ENCODE measurements at regions not wholly inside any gene's neighbourhood (a gene's known extent, or its start where the extent isn't known, plus 50 kb on each side); places are given as distances from the start of the nearest gene placed in this dataset.

GRCh38 chr5:39995990-39996389 is 571.2 kb upstream of the DAB2 start:
- no peak for DNase-seq (ENCODE audit: low read depth)
- in situ Hi-C loops (cut with HindIII; ENCODE audit: low sequenced_read_pairs): no loop called here
- no peak for TF ChIP-seq CTCF (IDR thresholded peaks at IDR 0.05; ENCODE audit: low read depth, low read length, missing control alignments)

GRCh38 chr5:39992617-39993202 is 567.9 kb upstream of the DAB2 start:
- no peak for DNase-seq (ENCODE audit: low read depth)
- TF ChIP-seq CTCF (IDR thresholded peaks at IDR 0.05; ENCODE audit: low read depth, low read length, missing control alignments): no peak
- in situ Hi-C loops (cut with HindIII; ENCODE audit: low sequenced_read_pairs): no loop called here
- H3K4me3 ChIP-seq (ENCODE audit: low read depth, low read length): no peak overlapping the region

More at GRCh38 chr5:39995990-39996389, 571.2 kb upstream of the DAB2 start:
- no peak overlapping the region for H3K4me3 ChIP-seq (ENCODE audit: low read depth, low read length)

DNA sequence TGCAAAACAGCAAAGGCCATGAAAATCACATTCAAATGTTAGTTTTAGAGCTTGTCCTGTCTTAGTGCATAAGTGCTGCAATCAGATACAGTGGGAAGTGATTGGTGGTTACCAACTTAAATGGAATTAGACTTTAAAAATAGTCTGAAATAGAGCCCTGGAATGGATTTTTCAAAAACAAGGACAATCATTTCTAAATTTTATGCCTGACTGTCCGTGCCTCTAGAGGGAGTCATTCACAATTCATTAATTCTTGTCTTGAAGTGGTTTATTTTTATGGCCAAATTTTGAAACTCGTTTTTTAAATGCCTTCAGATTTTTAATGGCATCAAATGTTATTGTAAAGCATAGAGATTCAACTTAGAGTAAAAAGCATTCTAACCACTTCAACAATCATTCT is 561.8 kb upstream of the DAB2 start:
- no peak for DNase-seq (ENCODE audit: low read depth)
- in situ Hi-C loops (cut with HindIII; ENCODE audit: low sequenced_read_pairs): no loop called here
- no peak for TF ChIP-seq CTCF (IDR thresholded peaks at IDR 0.05; ENCODE audit: low read depth, low read length, missing control alignments)
- H3K4me3 ChIP-seq (ENCODE audit: low read depth, low read length): no peak overlapping the region

GRCh38 chr5:39980056-39980455 is 555.3 kb upstream of the DAB2 start:
- no peak for TF ChIP-seq CTCF (IDR thresholded peaks at IDR 0.05; ENCODE audit: low read depth, low read length, missing control alignments)
- no peak overlapping the region for H3K4me3 ChIP-seq (ENCODE audit: low read depth, low read length)
- DNase-seq (ENCODE audit: low read depth): no peak
- in situ Hi-C loops (cut with HindIII; ENCODE audit: low sequenced_read_pairs): no loop called here

DNA sequence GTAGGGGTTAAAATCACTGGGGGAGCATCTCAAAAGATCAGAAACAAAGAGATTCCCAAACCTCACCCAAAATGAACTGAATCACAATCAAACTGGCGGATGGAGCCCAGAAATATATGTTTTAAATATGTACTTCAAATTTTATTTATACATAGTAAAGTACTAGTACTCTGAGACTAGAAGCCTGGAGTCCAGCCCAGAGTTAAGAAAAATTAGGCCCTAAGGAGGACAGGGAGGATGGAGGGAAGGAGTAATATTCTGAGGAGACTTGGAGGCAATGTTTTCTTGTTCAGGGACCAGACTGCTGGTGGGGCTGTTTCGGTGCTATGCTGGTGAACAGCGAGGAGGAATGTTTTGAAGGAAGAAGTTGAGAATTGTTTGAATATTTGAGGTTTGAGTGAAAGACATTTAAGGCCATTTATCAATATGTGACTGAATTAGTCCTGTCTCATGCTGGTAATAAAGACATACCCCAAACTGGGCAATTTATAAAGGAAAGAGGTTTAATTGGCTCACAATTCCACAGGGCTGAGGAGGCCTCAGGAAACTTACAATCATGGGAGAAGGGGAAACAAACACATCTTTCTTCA is 552.4 kb upstream of the DAB2 start:
- peak; percentile 20 for TF ChIP-seq CTCF (IDR thresholded peaks at IDR 0.05; ENCODE audit: low read depth, low read length, missing control alignments)
- in situ Hi-C loops (cut with HindIII; ENCODE audit: low sequenced_read_pairs): no loop called here
- peak; percentile 8 for DNase-seq (ENCODE audit: low read depth)
- H3K4me3 ChIP-seq (ENCODE audit: low read depth, low read length): no peak overlapping the region

DNA sequence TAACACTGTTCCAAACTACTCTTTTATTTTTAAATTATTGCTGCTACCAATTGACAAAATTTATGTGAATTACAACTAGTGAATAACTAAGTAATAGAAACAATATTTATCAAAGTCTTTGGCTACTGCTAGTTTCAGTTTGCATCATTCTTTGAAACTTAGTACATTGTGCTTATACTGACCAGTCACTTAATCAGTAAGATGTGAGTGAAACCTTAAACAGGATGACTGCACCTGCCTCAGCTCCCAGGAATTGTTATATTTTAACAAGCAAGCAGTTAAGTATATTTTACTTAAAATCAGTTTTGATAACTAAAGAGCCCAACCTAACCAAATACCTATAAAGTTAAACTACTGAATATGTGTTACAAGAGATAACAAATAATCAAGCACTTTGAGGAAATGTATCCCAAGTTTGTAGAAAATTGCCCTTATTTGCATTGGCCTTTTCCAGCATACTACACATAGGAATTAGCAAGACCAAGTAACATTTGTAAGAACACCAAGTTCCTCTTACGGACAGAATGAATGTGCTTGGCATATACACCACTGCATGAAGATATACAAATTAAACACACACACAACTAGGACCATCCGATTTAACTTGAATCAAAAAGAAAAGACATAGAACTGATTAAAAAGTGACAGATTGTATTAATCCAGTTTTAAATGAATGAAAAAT is 545.5 kb upstream of the DAB2 start:
- DNase-seq (ENCODE audit: low read depth): no peak
- in situ Hi-C loops (cut with HindIII; ENCODE audit: low sequenced_read_pairs): no loop called here
- TF ChIP-seq CTCF (IDR thresholded peaks at IDR 0.05; ENCODE audit: low read depth, low read length, missing control alignments): no peak
- H3K4me3 ChIP-seq (ENCODE audit: low read depth, low read length): no peak overlapping the region

Measured in astrocyte of the cerebellum (primary cell).